Tibial nerve (tissue), 4 donors: ENCODE measurements at regions not wholly inside any gene's neighbourhood (a gene's known extent, or its start where the extent isn't known, plus 50 kb on each side); places are given as distances from the start of the nearest gene placed in this dataset.
"Not testable (repeated sequence)": the region's sequence is repeated elsewhere in the genome, so short reads cannot be mapped to it uniquely, and the experiment has no call there.

ENCODE experiments used
- DNase-seq, 2 donors: peaks; one replicate each; pipeline ENCODE4 v3.0.0-alpha.2; 2019; ENCODE audit warnings: low spot score in 2 of 2
- H3K27ac ChIP-seq, 4 donors: fragments of 200-600 bp; sonication (generic) in 3 of 4; one replicate each; pipeline ENCODE4 v1.5.1; 2017 to 2019; ENCODE audit warnings: mild to moderate bottlenecking in 1 of 4
- H3K27me3 ChIP-seq, 2 donors: fragments of 200-600 bp; sonication (generic) in 1 of 2; one replicate each; pipeline versions ENCODE4 v1.5.1 to v1.6.0; 2017 to 2019
- H3K36me3 ChIP-seq, 3 donors: fragments of 200-600 bp; sonication (generic); one replicate each; pipeline ENCODE4 v1.5.1; 2018 to 2019
- H3K4me1 ChIP-seq, 4 donors: fragments of 200-600 bp; sonication (generic) in 3 of 4; one replicate each; pipeline ENCODE4 v1.5.1; 2017 to 2019
- H3K4me3 ChIP-seq, 4 donors: fragments of 200-600 bp; sonication (generic) in 3 of 4; one replicate each; pipeline ENCODE4 v1.5.1; 2017 to 2019; ENCODE audit warnings: mild to moderate bottlenecking in 1 of 4, moderate library complexity in 1 of 4
- H3K9me3 ChIP-seq, 4 donors: fragments of 200-600 bp; sonication (generic) in 3 of 4; one replicate each; pipeline ENCODE4 v1.5.1; 2017 to 2019
- CTCF ChIP-seq, 5 experiments: fragments of 200-600 bp in 3 of 5; fragments of 450-650 bp in 2 of 5; sonication (generic) in 3 of 5; IDR thresholded peaks; one replicate each; pipeline ENCODE4 v1.5.1; 2016 to 2019; ENCODE audit warnings: antibody characterized with exemption in 5 of 5, mild to moderate bottlenecking in 3 of 5, moderate library complexity in 2 of 5
- EP300 ChIP-seq, 2 donors: sonication (generic); formaldehyde crosslinking; IDR thresholded peaks; one replicate each; pipeline ENCODE4 v1.6.1; 2017; ENCODE audit warnings: antibody characterized with exemption in 2 of 2, mild to moderate bottlenecking in 1 of 2
- POLR2A ChIP-seq, 2 donors: fragments of 450-650 bp; IDR thresholded peaks; one replicate each; pipeline ENCODE4 v1.6.1; 2017; ENCODE audit warnings: antibody characterized with exemption in 2 of 2, mild to moderate bottlenecking in 2 of 2, moderate library complexity in 2 of 2
- WGBS, 2 donors: methylation state at CpG; one replicate each; pipeline ENCODE4 v1.1.5; 2018; 5-methylcytosine and 5-hydroxymethylcytosine counted together

DNA sequence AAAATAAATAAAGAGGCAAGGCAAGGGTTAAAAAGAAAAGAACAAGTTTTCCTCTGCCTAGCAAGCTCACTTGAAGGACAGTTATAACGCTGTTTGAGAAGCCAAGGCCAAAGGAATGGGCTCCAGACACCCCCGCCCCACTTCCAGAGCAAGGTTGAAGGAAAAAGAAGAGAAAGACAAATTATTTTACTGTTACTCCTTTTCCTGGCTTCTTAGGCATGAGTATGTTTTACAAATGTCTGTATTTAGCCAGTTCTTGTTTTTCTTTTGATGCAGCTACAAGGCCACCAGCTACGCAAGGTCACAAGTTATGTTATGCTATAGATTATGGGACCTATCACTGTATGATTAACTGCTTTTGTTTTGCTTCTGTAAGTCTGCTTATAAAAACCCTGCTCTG, 94.6 kb downstream of the ZNF22 start:
- H3K4me1 ChIP-seq: no peaks in the 10 kb centered on the region
- H3K27me3 ChIP-seq: no peaks in the 10 kb centered on the region
- H3K27ac ChIP-seq: no peak overlapping the region
- H3K36me3 ChIP-seq: no peaks in the 10 kb centered on the region
- no peak overlapping the region for H3K4me3 ChIP-seq
- no peaks in the 10 kb centered on the region for H3K9me3 ChIP-seq
- no peak for TF ChIP-seq EP300 (IDR thresholded peaks at IDR 0.05)
- no peak for TF ChIP-seq CTCF (IDR thresholded peaks at IDR 0.05)
- 52 to 53% methylated on average over 3 of the region's 3 CpGs for WGBS, 2 donors
- DNase-seq: no peak

- Histone ChIP-seq H3K36me3 (no peaks in the 10 kb centered on the region), H3K4me1 (no peaks in the 10 kb centered on the region), H3K27ac (no peak overlapping the region), H3K27me3 (no peaks in the 10 kb centered on the region), H3K4me3 (no peak overlapping the region), H3K9me3 (no peaks in the 10 kb centered on the region)
- no peak for DNase-seq
- TF ChIP-seq EP300 (IDR thresholded peaks at IDR 0.05) (no peak), CTCF (IDR thresholded peaks at IDR 0.05) (no peak)
- WGBS, 2 donors: 56% methylated on average over 3 of the region's 3 CpGs
These were observed 95.3 kb downstream of the ZNF22 start for GRCh38 chr10:45096001-45096400.

GRCh38 chr10:45100429-45100828, 99.7 kb downstream of the ZNF22 start:
- H3K27ac ChIP-seq: no peak overlapping the region
- H3K36me3 ChIP-seq: no peaks in the 10 kb centered on the region
- no peaks in the 10 kb centered on the region for H3K4me1 ChIP-seq
- no peaks in the 10 kb centered on the region for H3K9me3 ChIP-seq
- H3K27me3 ChIP-seq: no peaks in the 10 kb centered on the region
- H3K4me3 ChIP-seq: no peak overlapping the region
- no peak for DNase-seq
- 60 to 71% methylated on average over 4 of the region's 4 CpGs for WGBS, 2 donors
- TF ChIP-seq POLR2A (IDR thresholded peaks at IDR 0.05): no peak
- no peak for TF ChIP-seq CTCF (IDR thresholded peaks at IDR 0.05)
- TF ChIP-seq EP300 (IDR thresholded peaks at IDR 0.05): no peak

- WGBS, 2 donors: 54 to 65% methylated on average over 4 of the region's 4 CpGs
- H3K36me3 ChIP-seq: no peaks in the 10 kb centered on the region
- TF ChIP-seq EP300 (IDR thresholded peaks at IDR 0.05): no peak
- no peak for TF ChIP-seq CTCF (IDR thresholded peaks at IDR 0.05)
- no peak for TF ChIP-seq POLR2A (IDR thresholded peaks at IDR 0.05)
These were observed 104.0 kb downstream of the ZNF22 start for GRCh38 chr10:45104674-45105073.

DNA sequence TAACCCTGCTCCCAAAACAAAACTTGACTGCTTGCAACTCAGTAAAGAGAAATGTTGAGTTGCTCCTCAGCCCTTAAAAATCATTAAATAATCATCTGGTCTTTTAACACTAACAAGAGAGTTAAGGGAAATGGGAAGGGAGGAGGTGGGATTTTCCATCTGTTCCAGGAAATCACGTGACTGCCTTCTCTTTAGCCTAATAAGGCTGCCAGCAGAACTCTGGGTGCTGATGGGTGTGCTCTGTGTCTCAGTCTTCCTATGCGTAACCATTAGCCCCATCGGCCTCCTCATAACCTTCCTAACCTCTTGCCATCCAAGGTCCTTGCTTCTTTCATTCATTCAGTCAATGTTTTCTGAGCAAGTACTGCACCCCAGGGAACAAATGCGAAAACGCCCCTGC, 104.6 kb downstream of the ZNF22 start:
- DNase-seq, H3K36me3 ChIP-seq, H3K27ac ChIP-seq, H3K4me1 ChIP-seq, H3K9me3 ChIP-seq, H3K4me3 ChIP-seq, H3K27me3 ChIP-seq: not testable (repeated sequence)
- WGBS, 2 donors: 51 to 53% methylated on average over 5 of the region's 5 CpGs

More at GRCh38 chr10:45104674-45105073, 104.0 kb downstream of the ZNF22 start:
- no peak for DNase-seq
- Histone ChIP-seq H3K9me3 (no peaks in the 10 kb centered on the region), H3K27me3 (no peaks in the 10 kb centered on the region), H3K4me3 (no peak overlapping the region), H3K4me1 (no peaks in the 10 kb centered on the region), H3K27ac (no peak overlapping the region)

DNA sequence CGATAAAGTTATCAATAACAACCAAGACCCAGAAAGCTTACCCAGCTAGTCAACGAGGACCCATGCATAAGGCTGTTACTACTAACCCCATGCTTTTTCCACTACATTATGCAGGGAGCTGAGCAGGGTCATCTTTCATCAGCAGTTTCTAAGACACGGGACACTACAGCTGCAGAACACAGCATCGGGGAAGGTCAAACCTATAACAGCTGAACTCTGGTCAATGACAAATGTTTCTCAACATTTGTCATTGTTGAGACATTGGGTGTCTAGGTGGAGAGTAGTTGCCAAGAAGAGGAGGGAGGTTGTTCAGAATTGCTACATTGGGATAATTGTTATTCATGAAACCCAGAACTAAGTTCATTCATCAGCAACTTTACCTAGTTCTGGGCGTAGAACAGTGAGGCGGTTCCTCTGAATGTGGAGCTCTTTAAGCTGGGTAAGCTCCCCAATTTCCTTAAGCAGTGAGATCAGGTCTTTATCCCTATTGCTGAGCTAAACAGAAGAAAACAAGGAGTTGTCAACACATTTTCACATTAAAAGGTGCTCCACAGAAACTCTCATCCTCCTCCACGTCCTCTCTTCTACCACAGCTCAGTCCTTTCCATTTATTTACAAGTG, 105.6 kb downstream of the ZNF22 start:
- Histone ChIP-seq H3K4me3 (no peak overlapping the region), H3K27me3 (no peaks in the 10 kb centered on the region), H3K4me1 (no peaks in the 10 kb centered on the region), H3K9me3 (no peaks in the 10 kb centered on the region), H3K36me3 (no peaks in the 10 kb centered on the region), H3K27ac (no peak overlapping the region)
- TF ChIP-seq EP300 (IDR thresholded peaks at IDR 0.05) (no peak), POLR2A (IDR thresholded peaks at IDR 0.05) (no peak), CTCF (IDR thresholded peaks at IDR 0.05) (no peak)
- 66 to 76% methylated on average over 7 of the region's 7 CpGs for WGBS, 2 donors
- DNase-seq: no peak
